Right ventricle myocardium inferior (tissue), 1 donor: ENCODE measurements at regions not wholly inside any gene's neighbourhood (a gene's known extent, or its start where the extent isn't known, plus 50 kb on each side); places are given as distances from the start of the nearest gene placed in this dataset.

Experiments used
- ATAC-seq: fragments of 200-7000 bp; cut with Tn5 transposase; one replicate; pipeline ENCODE4 v1.9.1; 2020; ENCODE audit warnings: mild to moderate bottlenecking, moderate library complexity
- DNase-seq: peaks from one replicate; pipeline ENCODE4 v3.0.0; 2021; ENCODE audit errors: missing footprints
- intact Hi-C: fragments of 100-400 bp; cut with DNase I; formaldehyde crosslinking; loops from one replicate; pipeline ENCODE4 v1.11.0; 2022
- donor health status: DM: no; HTN: yes; CAD: no; lungs with severe emphysema.

DNA sequence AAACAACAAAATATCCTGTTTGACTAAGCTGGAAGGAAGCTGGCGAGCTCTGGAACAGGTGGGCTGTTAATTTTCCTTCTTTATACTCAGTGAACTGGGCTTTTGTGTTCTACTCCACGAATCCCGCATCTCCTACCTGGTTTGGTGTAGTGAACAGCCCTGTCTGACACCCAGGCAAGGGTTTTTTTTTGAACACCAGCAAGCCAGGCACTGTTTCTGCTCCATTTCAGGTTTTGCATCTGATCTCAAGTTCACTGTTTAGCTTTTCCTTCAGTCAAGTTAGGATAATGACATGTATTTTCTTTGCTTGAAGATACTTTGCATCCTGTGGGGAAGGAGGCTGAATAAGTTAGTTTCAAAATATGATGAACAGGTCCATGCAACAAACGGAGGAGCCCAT is 204.5 kb downstream of the SEMA6A start:
- intact Hi-C loops = no loop called here
- ATAC-seq (no peak), DNase-seq (no peak)

- DNase-seq = no peak
- ATAC-seq = no peak
- intact Hi-C loops = no loop called here
Measured at GRCh38 chr5:116365006-116365496, 209.6 kb downstream of the SEMA6A start.

- DNase-seq = no peak
- intact Hi-C loops = loop anchor here (5.0 kb wide), 1 partner anchor 226 kb away; no protein-coding TSS in a partner anchor
- no peak for ATAC-seq
Measured at GRCh38 chr5:116363780-116364179, 210.8 kb downstream of the SEMA6A start.

- ATAC-seq (no peak), DNase-seq (no peak)
- intact Hi-C loops = loop anchor here (5.0 kb wide), 1 partner anchor 225 kb away; no protein-coding TSS in a partner anchor
Measured at GRCh38 chr5:116361979-116362577, 212.5 kb downstream of the SEMA6A start.

GRCh38 chr5:116361171-116361967 is 213.3 kb downstream of the SEMA6A start:
- ATAC-seq (peak; percentile 67), DNase-seq (peak; percentile 77)
- intact Hi-C loops = loop anchor here (5.0 kb wide), 1 partner anchor 224 kb away; no protein-coding TSS in a partner anchor

DNA sequence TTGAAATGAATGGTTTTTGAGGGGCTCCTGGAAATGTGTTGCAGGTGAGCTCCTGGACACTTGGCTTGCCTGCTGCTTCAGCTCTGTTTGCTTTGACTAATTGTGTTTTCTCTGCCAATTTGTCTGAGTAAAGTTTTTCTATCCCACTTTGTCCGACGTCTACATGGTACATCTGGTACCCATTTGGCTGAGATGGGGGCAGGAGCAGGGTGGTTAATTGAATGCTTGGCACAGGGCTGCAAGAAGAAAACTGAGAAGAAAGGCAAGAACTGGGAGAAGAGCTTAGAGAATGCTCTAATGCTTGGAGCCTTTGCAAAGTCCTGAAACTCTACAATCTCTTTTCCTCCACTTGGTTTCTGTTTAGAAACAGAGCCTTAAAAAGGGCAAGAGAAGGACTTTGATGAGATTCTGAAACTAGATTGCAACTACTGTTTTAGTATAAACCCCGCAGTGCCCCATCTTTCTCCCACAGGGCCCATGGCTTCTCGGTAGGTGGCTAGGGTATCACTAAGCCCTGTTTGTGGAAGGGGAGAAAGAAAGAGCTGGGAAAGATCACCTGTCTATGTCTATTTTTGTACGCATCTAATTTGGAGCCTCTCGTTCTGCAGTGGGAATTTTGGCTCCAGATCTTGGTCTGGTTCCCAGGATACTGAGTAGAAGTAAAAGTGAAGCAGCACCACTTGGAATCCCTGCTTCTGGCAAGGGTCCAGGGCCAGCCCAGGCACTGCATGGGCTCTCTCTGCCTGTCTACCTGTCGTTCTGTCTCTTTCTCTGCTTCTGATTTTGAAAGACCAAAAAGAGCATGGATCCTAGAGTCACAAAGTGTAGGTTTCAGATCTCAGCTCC is 214.4 kb downstream of the SEMA6A start:
- DNase-seq (no peak), ATAC-seq (peak; percentile 83)
- intact Hi-C loops = loop anchor here (5.0 kb wide), 1 partner anchor 223 kb away; no protein-coding TSS in a partner anchor

DNA sequence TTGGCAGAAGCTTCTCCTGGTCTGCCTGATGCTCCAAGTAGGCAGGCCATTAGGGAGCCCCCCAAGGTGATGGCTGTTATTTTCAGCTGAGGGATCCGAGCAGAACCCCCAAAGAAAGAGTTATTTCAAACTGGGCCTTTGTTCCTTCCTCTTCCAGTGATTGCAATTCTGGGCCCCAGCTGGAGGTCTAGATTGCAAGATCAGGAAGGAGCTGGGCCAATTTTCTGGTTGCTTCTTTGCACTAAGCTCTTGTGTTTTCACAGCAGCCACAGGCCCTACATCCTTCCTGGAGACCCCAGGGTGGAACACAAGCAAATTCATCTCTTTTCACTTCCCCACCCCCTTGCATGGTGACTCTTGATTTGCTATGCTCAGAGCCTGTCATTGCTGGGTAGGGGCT is 215.0 kb downstream of the SEMA6A start:
- intact Hi-C loops = no loop called here
- ATAC-seq (no peak), DNase-seq (no peak)

- ATAC-seq = no peak
- DNase-seq = no peak
- intact Hi-C loops = no loop called here
Measured at GRCh38 chr5:116358911-116359418, 215.7 kb downstream of the SEMA6A start.

- intact Hi-C loops = no loop called here
- DNase-seq = no peak
- no peak for ATAC-seq
Measured at GRCh38 chr5:116358015-116358523, 216.6 kb downstream of the SEMA6A start.

DNA sequence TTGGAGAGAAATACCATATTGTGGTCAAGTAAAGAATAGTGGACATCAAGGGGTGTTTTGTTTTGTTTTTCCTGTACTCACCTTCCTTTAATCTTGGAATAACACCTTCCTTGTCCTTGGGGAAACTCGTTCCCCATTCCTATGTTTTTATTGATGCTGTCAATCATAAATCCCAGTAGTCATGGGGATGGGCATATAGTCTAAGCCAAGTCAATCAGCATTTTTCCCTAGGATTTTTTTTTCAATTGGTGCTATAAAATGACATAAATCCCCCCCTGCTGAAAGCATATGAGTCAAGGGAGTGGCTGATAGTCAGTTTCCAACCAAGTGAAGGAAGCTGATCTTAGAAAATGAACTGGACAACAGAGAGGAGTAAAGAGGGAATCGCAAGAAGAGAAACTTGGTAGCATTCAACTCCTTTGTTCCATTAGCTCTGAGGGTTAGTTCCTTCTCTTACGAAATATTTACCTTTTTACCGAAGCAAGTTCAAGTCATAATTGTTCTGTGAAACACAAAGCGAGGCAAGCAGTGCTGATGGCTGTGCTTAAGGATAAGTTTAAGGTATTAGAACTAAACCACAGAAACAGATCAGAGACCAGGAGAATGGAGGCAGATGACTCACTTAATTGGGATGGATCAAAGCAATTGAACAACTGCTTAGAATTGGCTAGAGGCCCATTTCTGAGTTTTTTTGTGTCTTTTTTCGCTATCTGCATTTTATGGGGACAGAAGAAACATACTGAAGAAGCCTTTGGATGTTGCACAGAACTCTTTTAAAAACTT is 218.6 kb downstream of the SEMA6A start:
- intact Hi-C loops = no loop called here
- DNase-seq (no peak), ATAC-seq (no peak)

GRCh38 chr5:116354699-116355098 is 219.9 kb downstream of the SEMA6A start:
- intact Hi-C loops = no loop called here
- no peak for DNase-seq
- no peak for ATAC-seq

GRCh38 chr5:116347657-116348056 is 227.0 kb downstream of the SEMA6A start:
- ATAC-seq = no peak
- intact Hi-C loops = no loop called here
- DNase-seq = no peak

DNA sequence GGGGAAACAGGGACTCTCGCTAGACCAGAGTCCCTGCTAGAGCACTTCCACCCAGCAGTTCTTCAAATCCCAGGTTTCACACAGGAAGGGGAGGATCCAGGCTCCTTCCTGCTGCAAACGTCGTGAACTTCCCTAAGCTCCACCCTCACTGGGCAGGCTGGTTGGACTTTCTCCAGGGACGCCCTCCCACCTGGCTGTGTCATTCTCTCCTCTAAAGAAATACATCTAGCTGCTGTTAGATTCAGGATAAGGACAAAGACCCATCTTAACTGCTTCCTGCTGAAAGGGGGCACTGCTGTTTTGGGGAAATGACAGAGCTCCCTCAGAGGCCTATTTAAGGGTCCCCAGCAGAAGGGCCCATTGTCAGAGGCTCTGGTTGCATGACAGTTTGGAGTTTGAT is 230.7 kb downstream of the SEMA6A start:
- ATAC-seq (peak; percentile 46), DNase-seq (no peak)
- intact Hi-C loops = no loop called here
